ENCODE measurements at regions not wholly inside any gene's neighbourhood (a gene's known extent, or its start where the extent isn't known, plus 50 kb on each side); places are given as distances from the start of the nearest gene placed in this dataset.

DNA sequence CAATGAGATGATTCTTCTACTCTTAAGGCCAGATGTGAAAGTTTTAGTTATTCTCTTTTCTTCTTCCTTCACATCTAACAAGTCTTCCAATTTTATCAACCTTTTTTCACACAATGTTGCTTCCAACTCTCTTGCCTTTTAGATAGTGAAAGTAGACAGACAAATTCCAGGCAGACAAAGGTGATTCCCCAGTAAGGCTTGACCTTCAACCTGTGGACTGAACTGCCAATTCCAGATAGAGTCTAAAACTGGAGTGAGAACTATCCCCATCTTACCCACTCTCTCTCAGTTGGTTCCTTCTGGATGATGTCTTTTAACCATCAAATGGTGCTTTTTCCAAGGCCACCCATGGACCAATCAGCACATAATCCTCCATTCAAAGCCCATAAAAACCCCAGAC lies 159.0 kb downstream of the NSUN3 start:
- Histone ChIP-seq H3K4me1 (no peaks in the 10 kb centered on the region), H3K27ac (replicated peaks in 1 of 4) (no peak overlapping the region), H3K9me3 (no peaks in the 10 kb centered on the region), H3K27me3 (no peaks in the 10 kb centered on the region), H3K36me3 (no peaks in the 10 kb centered on the region), H3K4me3 (no peak overlapping the region)
- TF ChIP-seq EP300 (IDR thresholded peaks at IDR 0.05) = no peak
- no peak for DNase-seq (ENCODE audit: extremely low spot score)
- intact Hi-C loops (cut with DNase I) = no loop called here

DNA sequence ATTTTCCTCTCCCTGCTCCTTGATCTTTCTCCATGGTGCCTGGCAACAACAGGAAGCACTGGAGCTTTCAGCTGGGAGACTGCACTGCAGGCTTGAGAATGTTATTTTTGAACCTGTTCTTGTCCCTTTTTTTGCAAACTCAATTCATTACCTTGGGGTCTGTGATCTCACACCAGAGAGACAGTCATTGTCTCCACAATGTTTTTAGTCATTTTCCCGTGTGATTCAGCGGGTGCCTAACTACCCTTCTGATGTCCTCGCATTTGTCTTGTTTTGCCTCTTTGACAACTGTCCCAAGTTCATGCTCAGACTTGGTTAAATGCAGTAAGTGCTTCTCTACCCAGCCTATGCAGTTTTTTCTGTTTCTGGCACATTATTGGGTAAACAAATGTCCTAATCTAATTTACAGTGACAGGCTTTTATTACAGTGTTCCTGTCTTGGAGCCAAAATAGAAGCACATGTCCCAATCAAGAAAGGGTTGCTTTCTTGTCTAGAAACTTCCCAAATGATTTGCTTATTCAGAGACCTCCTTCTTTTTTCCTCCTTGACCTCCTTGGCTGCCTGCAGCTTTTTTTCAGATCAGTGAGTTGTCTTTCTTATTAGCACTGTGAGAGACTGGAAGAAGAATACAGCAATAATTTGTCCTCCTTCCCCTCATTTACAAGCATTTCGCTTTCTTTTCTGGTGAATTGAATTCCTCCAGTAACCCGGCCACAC lies 162.4 kb downstream of the NSUN3 start:
- intact Hi-C loops (cut with DNase I) = no loop called here
- Histone ChIP-seq H3K27me3 (no peaks in the 10 kb centered on the region), H3K36me3 (no peaks in the 10 kb centered on the region), H3K9me3 (no peaks in the 10 kb centered on the region), H3K4me1 (no peaks in the 10 kb centered on the region), H3K4me3 (no peak overlapping the region), H3K27ac (replicated peaks in 1 of 4) (no peak overlapping the region)
- WGBS = 71% methylated on average over 5 of the region's 5 CpGs
- no peak for TF ChIP-seq POLR2A (IDR thresholded peaks at IDR 0.05; ENCODE audit: low read depth)
- no peak for TF ChIP-seq POLR2AphosphoS5 (IDR thresholded peaks at IDR 0.05)
- no peak for TF ChIP-seq EP300 (IDR thresholded peaks at IDR 0.05)
- no peak for TF ChIP-seq CTCF (IDR thresholded peaks at IDR 0.05)
- no peak for DNase-seq (ENCODE audit: extremely low spot score)

DNA sequence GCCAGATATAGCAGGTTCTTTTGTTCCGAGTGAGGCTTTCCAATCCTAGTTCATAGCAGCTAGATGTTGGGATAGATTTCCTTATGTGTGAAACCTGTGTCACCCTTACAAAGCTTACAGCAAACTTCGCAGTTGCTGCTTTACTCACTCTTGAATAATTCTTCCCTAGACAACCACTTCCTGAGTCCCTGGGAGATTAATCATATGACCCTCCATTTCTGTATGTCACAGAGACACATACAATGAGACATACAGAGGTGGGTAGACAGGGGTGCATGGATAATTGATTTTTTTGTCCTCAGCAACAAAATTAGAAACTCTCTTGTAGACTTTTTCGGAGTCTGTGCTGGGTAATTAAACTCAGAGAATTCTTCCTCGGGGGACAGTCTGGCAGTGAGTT lies 163.2 kb downstream of the NSUN3 start:
- H3K9me3 ChIP-seq = no peaks in the 10 kb centered on the region
- WGBS = 59% methylated on average over 4 of the region's 4 CpGs
- no peak for TF ChIP-seq CTCF (IDR thresholded peaks at IDR 0.05)
- TF ChIP-seq POLR2A (IDR thresholded peaks at IDR 0.05; ENCODE audit: low read depth) = no peak
- no peak for TF ChIP-seq POLR2AphosphoS5 (IDR thresholded peaks at IDR 0.05)
- TF ChIP-seq EP300 (IDR thresholded peaks at IDR 0.05) = no peak
- H3K36me3 ChIP-seq = no peaks in the 10 kb centered on the region
- H3K4me1 ChIP-seq = no peaks in the 10 kb centered on the region
- H3K27me3 ChIP-seq = no peaks in the 10 kb centered on the region
- H3K4me3 ChIP-seq = no peak overlapping the region
- intact Hi-C loops (cut with DNase I) = no loop called here
- no peak for DNase-seq (ENCODE audit: extremely low spot score)
- H3K27ac ChIP-seq (replicated peaks in 1 of 4) = no peak overlapping the region

DNA sequence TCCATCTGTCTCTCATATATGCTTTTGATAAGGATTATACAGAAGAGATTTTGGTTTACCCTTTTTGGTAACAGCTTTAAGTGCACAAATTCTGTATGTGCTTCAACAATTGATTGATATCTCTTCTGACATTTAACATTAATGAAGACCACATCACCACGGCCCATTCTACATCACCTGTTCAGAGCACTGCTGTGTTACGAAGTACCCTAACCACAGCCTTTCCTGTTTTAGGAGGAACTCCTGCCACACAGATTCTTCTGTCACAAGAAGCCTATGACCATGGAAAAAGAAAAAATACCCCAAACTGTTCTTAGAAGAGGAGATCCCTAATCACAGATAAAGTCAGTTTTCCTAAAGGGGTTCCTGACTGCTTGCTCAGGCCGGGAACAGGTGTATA lies 170.1 kb downstream of the NSUN3 start:
- H3K4me1 ChIP-seq = no peaks in the 10 kb centered on the region
- H3K27me3 ChIP-seq = no peaks in the 10 kb centered on the region
- no peak for TF ChIP-seq CTCF (IDR thresholded peaks at IDR 0.05)
- TF ChIP-seq EP300 (IDR thresholded peaks at IDR 0.05) = no peak
- no peak for TF ChIP-seq POLR2AphosphoS5 (IDR thresholded peaks at IDR 0.05)
- no peak for TF ChIP-seq POLR2A (IDR thresholded peaks at IDR 0.05; ENCODE audit: low read depth)
- H3K9me3 ChIP-seq = peaks cover 0 to 3% (median 0%) of the 10 kb centered on the region in 4 donors
- intact Hi-C loops (cut with DNase I) = no loop called here
- WGBS = 78% methylated on average over 3 of the region's 3 CpGs
- no peaks in the 10 kb centered on the region for H3K36me3 ChIP-seq
- no peak overlapping the region for H3K27ac ChIP-seq (replicated peaks in 1 of 4)
- DNase-seq (ENCODE audit: extremely low spot score) = no peak
- no peak overlapping the region for H3K4me3 ChIP-seq

DNA sequence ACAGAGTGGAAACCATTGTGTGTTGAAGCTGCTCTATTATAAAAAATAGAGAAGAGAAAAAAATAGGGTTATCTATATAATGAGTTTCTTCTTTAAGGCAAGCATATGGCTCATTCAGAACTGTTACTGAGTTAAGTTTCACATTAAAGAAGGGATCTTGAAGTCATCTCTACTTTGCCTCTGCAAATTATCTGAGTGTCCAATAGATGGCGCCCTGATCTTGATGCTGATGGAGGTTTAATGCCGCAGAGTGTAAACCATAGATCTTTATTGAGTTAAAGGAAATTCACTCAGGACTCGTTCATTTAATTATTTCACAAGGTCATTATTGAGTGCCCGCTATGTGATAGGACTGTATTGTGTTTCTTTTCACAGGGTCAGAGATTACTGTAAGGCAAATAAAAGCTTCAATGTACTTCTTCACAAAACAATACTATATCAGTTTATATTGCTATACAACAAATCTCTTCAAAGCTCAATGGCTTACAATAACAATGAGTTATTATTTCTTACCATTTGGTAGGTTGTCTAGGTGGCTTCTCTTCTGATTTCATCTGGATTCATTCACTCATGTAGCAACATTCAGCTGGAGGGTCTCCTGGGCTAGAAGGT lies 171.4 kb downstream of the NSUN3 start:
- DNase-seq (ENCODE audit: extremely low spot score) = no peak
- intact Hi-C loops (cut with DNase I) = no loop called here
- H3K27ac ChIP-seq (replicated peaks in 1 of 4) = no peak overlapping the region
- no peaks in the 10 kb centered on the region for H3K4me1 ChIP-seq
- no peak overlapping the region for H3K4me3 ChIP-seq
- WGBS = 25% methylated on average over 4 of the region's 4 CpGs
- H3K9me3 ChIP-seq = peaks cover 0 to 3% (median 0%) of the 10 kb centered on the region in 4 donors
- no peak for TF ChIP-seq POLR2A (IDR thresholded peaks at IDR 0.05; ENCODE audit: low read depth)
- TF ChIP-seq CTCF (IDR thresholded peaks at IDR 0.05) = peak in 2 of 3 experiments; percentile 40 to 62
- TF ChIP-seq EP300 (IDR thresholded peaks at IDR 0.05) = no peak
- no peak for TF ChIP-seq POLR2AphosphoS5 (IDR thresholded peaks at IDR 0.05)
- no peaks in the 10 kb centered on the region for H3K27me3 ChIP-seq
- H3K36me3 ChIP-seq = no peaks in the 10 kb centered on the region
